ENCODE measurements at regions not wholly inside any gene's neighbourhood (a gene's known extent, or its start where the extent isn't known, plus 50 kb on each side); places are given as distances from the start of the nearest gene placed in this dataset.
"Not testable (repeated sequence)": the region's sequence is repeated elsewhere in the genome, so short reads cannot be mapped to it uniquely, and the experiment has no call there.

DNA sequence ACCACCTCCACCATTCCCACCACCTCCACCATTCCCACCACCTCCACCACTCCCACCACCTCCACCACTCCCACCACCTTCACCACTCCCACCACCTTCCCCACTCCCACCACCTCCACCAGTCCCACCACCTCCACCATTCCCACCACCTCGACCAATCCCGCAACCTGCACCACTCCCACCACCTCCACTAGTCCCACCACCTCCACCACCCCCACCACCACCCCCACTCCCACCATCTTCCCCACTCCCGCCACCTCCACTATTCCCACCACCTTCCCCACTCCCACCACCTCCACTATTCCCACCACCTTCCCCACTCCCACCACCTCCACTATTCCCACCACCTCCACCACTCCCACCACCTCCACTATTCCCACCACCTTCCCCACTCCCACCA lies 94.3 kb upstream of the PAX2 start:
- TF ChIP-seq, protein P1, sequence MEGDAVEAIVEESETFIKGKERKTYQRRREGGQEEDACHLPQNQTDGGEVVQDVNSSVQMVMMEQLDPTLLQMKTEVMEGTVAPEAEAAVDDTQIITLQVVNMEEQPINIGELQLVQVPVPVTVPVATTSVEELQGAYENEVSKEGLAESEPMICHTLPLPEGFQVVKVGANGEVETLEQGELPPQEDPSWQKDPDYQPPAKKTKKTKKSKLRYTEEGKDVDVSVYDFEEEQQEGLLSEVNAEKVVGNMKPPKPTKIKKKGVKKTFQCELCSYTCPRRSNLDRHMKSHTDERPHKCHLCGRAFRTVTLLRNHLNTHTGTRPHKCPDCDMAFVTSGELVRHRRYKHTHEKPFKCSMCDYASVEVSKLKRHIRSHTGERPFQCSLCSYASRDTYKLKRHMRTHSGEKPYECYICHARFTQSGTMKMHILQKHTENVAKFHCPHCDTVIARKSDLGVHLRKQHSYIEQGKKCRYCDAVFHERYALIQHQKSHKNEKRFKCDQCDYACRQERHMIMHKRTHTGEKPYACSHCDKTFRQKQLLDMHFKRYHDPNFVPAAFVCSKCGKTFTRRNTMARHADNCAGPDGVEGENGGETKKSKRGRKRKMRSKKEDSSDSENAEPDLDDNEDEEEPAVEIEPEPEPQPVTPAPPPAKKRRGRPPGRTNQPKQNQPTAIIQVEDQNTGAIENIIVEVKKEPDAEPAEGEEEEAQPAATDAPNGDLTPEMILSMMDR (IDR thresholded peaks at IDR 0.05) = not testable (repeated sequence)
- not testable (repeated sequence) for TF ChIP-seq POLR2AphosphoS5 (IDR thresholded peaks at IDR 0.05)
